Endothelial cell of umbilical vein (primary cell): ENCODE measurements at regions not wholly inside any gene's neighbourhood (a gene's known extent, or its start where the extent isn't known, plus 50 kb on each side); places are given as distances from the start of the nearest gene placed in this dataset.
A peak's percentile ranks its signal among the peaks of the same experiment; 100 is the strongest.

Experiments
- BruUV-seq: library from RNA; stranded (reverse); fragments of 400-500 nt; replicated peaks from 2 replicates; lab custom pipeline; 2021; lab: Mats Ljungman, UMichigan
- CTCF ChIA-PET: fragments of 300-600, 350-600 bp; sonication (Branson Sonifier 250); formaldehyde crosslinking; loops from one replicate; lab custom pipeline; 2021; ENCODE audit warnings: antibody characterized with exemption, inconsistent platforms; lab: Charles Lee
- POLR2A ChIA-PET: fragments of 300-600, 350-600 bp; sonication (Branson Sonifier 250); formaldehyde crosslinking; loops from one replicate; lab custom pipeline; 2021; ENCODE audit warnings: antibody characterized with exemption, inconsistent platforms; lab: Charles Lee
- DNase-seq: peaks from one replicate; pipeline ENCODE4 v3.0.0-alpha.2; 2011; ENCODE audit warnings: low read depth, low spot score
- FAIRE-seq: peaks from 2 replicates; lab custom pipeline; 2011; peaks lifted over from hg19 to GRCh38; lab: Jason Lieb, UNC
- H2AFZ ChIP-seq: 2 replicates; pipeline ENCODE4 v1.6.0; 2012; ENCODE audit warnings: low read depth, low read length, control low read depth, inconsistent platforms
- H3K27ac ChIP-seq: 2 replicates; pipeline ENCODE4 v1.5.1; 2011; ENCODE audit warnings: low read depth, mild to moderate bottlenecking, control low read depth, low read length, moderate library complexity; ENCODE audit not compliant: insufficient read depth
- H3K27me3 ChIP-seq, 2 experiments: 2 replicates each; pipeline versions ENCODE4 v1.6.0 to v1.6.1; 2011; ENCODE audit warnings: low read length in 2 of 2, mixed read lengths in 1 of 2; ENCODE audit not compliant: control insufficient read depth in 2 of 2, insufficient read depth in 2 of 2
- H3K36me3 ChIP-seq, 2 experiments: 2 replicates in 1 of 2; 3 replicates in 1 of 2; pipeline ENCODE4 v1.5.1; 2011; ENCODE audit warnings: low read length in 2 of 2, mild to moderate bottlenecking in 1 of 2, moderate library complexity in 1 of 2; ENCODE audit not compliant: control insufficient read depth in 2 of 2, insufficient read depth in 2 of 2; ENCODE audit errors: extremely low read depth in 1 of 2
- H3K4me1 ChIP-seq: 3 replicates; pipeline ENCODE4 v1.5.1; 2011; ENCODE audit warnings: mild to moderate bottlenecking, low read length; ENCODE audit not compliant: control insufficient read depth, insufficient read depth; ENCODE audit errors: extremely low read depth
- H3K4me2 ChIP-seq: 2 replicates; pipeline ENCODE4 v1.6.1; 2011; ENCODE audit warnings: low read length, control low read depth, mixed read lengths; ENCODE audit not compliant: insufficient read depth
- H3K4me3 ChIP-seq, 3 experiments: fragments of 200-600 bp in 1 of 3; sonication (generic), shearing (Covaris generic) in 1 of 3; replicated peaks in 1 of 3; 2 replicates each; pipeline ENCODE4 v1.5.1; 2011 to 2016; ENCODE audit warnings: control low read depth in 3 of 3, low read length in 3 of 3, mild to moderate bottlenecking in 2 of 3, inconsistent platforms in 1 of 3, low read depth in 1 of 3, moderate library complexity in 1 of 3; ENCODE audit not compliant: insufficient read depth in 1 of 3
- H3K79me2 ChIP-seq: 2 replicates; pipeline ENCODE4 v1.6.0; 2012; ENCODE audit warnings: low read length, inconsistent platforms; ENCODE audit not compliant: control insufficient read depth, insufficient read depth
- H3K9ac ChIP-seq: replicated peaks from 2 replicates; pipeline ENCODE3; 2011; ENCODE audit warnings: low read length, control low read depth; ENCODE audit not compliant: insufficient read depth; ENCODE audit errors: extremely low read depth
- H3K9me1 ChIP-seq: replicated peaks from 3 replicates; pipeline ENCODE4 v1.6.0; 2011; ENCODE audit warnings: mild to moderate bottlenecking, low read length; ENCODE audit not compliant: control insufficient read depth, insufficient read depth; ENCODE audit errors: extremely low read depth
- H3K9me3 ChIP-seq: replicated peaks from 2 replicates; pipeline ENCODE4 v1.5.1; 2012; ENCODE audit warnings: low read length, inconsistent platforms; ENCODE audit not compliant: control insufficient read depth, insufficient read depth
- H4K20me1 ChIP-seq: replicated peaks from 2 replicates; pipeline ENCODE3; 2011; ENCODE audit warnings: mild to moderate bottlenecking, low read length; ENCODE audit not compliant: control insufficient read depth, insufficient read depth; ENCODE audit errors: extremely low read depth
- EZH2 ChIP-seq: IDR thresholded peaks from 2 replicates; pipeline ENCODE4 v1.6.1; 2012; ENCODE audit warnings: borderline replicate concordance, low read depth, mild to moderate bottlenecking, moderate library complexity, low read length, inconsistent platforms; ENCODE audit not compliant: severe bottlenecking
- FOS ChIP-seq: IDR thresholded peaks from 2 replicates; pipeline ENCODE4 v1.6.1; 2011; ENCODE audit warnings: mild to moderate bottlenecking, low read length, moderate library complexity, borderline replicate concordance; ENCODE audit not compliant: insufficient read depth
- GATA2 ChIP-seq: IDR thresholded peaks from 2 replicates; pipeline ENCODE4 v1.7.0; 2011; ENCODE audit warnings: low read depth, mild to moderate bottlenecking, moderate library complexity, mixed read lengths, low read length; ENCODE audit not compliant: insufficient read length, insufficient read depth
- JUN ChIP-seq: IDR thresholded peaks from 2 replicates; pipeline ENCODE4 v1.6.1; 2011; ENCODE audit warnings: borderline replicate concordance, low read depth; ENCODE audit not compliant: insufficient read length, insufficient read depth
- MYC ChIP-seq: IDR thresholded peaks from one replicate; pipeline ENCODE4 v1.6.1; 2011; ENCODE audit warnings: mild to moderate bottlenecking, low read depth, low read length
- POLR2A ChIP-seq: IDR thresholded peaks from 2 replicates; pipeline ENCODE4 v1.6.1; 2012; ENCODE audit warnings: low read depth, mild to moderate bottlenecking, control low read depth, low read length
- POLR2AphosphoS5 ChIP-seq: IDR thresholded peaks from 2 replicates; pipeline ENCODE4 v1.6.1; 2012; ENCODE audit warnings: low read depth, mild to moderate bottlenecking, control low read depth, low read length, moderate library complexity; ENCODE audit not compliant: insufficient read depth
- dilution Hi-C: fragments of 300-500 bp; cut with MboI; formaldehyde crosslinking; loops from one replicate; pipeline ENCODE4 v1.15.0; 2019; ENCODE audit warnings: low sequenced_read_pairs; ENCODE audit not compliant: extremely low pct_ligation_motif_present
- intact Hi-C: fragments of 100-400 bp; cut with micrococcal nuclease; formaldehyde crosslinking; loops from one replicate; pipeline ENCODE4 v1.10.0; 2022
- TF ChIP-seq, protein P1 (sequence below): IDR thresholded peaks from 2 replicates; pipeline ENCODE4 v1.6.1; 2011; ENCODE audit not compliant: insufficient read depth, insufficient read length
- TF ChIP-seq, protein P2 (sequence below), 2 donors: IDR thresholded peaks; 1 replicate in 1 of 2; 2 replicates in 1 of 2; pipeline ENCODE4 v1.5.1; 2011; ENCODE audit warnings: low read length in 2 of 2, mild to moderate bottlenecking in 2 of 2, moderate library complexity in 2 of 2, control low read depth in 1 of 2, inconsistent platforms in 1 of 2, low read depth in 1 of 2; ENCODE audit not compliant: insufficient read depth in 1 of 2; ENCODE audit errors: extremely low read depth in 1 of 2

DNA sequence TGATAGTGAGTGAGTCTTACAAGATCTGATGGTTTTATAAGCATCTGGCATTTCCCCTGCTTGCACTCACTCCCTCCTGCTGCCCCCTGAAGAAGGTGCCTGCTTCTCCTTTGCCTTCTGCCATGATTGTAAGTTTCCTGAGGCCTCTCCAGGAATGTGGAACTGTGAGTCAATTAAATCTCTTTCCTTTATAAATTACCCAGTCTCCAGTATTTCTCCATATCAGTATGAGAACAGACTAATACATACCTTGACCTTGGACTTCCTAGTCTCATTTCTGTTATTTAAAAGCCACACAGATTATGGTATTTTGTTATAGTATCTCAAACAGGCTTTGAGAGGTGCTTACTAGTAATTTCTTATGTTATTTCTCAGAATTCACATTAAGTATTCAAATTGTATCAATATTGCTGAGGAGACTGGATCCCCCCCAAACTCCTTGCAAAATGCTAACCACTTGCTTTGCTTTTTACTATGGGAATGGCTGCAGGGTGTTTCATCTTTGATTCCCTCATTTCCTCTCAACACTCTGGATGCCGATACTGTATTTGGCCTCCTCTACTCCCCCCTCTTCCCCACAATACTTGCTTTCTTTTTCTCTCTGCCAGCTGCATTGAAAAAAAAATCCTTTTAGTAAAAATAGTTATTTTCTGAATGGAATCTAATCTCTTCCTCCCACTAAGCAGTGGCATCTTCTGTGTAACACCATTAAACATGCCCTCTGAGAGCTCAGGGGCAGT lies 96.9 kb upstream of the WLS start:
- H3K9ac ChIP-seq, result no peak overlapping the region
- no peaks in the 10 kb centered on the region for H3K9me1 ChIP-seq
- DNase-seq (peak; percentile 73), FAIRE-seq (no peak)
- H3K36me3 ChIP-seq, result no peaks in the 10 kb centered on the region
- dilution Hi-C loops, result loop anchor here (25.0 kb wide), 1 partner anchor 192 kb away; no protein-coding TSS in a partner anchor
- intact Hi-C loops, result no loop called here
- H4K20me1 ChIP-seq, result no peaks in the 10 kb centered on the region
- ChIA-PET CTCF (interaction anchor here (1.4 to 5.1 kb wide), 5 partner anchors 8 to 213 kb away, joined by 3 to 34 read pairs (median 18); no protein-coding TSS in a partner anchor), POLR2A (interaction anchor here (0.6 kb wide), 1 partner anchor 175 kb away, joined by 9 read pairs; no protein-coding TSS in a partner anchor)
- BruUV-seq, result no TSS peak
- H3K9me3 ChIP-seq, result no peaks in the 10 kb centered on the region
- no peak overlapping the region for H3K4me3 ChIP-seq
- peaks cover 29% of the 10 kb centered on the region for H3K4me1 ChIP-seq
- no peak overlapping the region for H3K27ac ChIP-seq
- H2AFZ ChIP-seq, result no peak overlapping the region
- no peak for TF ChIP-seq FOS
- H3K4me2 ChIP-seq, result no peak overlapping the region
- H3K27me3 ChIP-seq, result no peaks in the 10 kb centered on the region
- no peaks in the 10 kb centered on the region for H3K79me2 ChIP-seq

DNA sequence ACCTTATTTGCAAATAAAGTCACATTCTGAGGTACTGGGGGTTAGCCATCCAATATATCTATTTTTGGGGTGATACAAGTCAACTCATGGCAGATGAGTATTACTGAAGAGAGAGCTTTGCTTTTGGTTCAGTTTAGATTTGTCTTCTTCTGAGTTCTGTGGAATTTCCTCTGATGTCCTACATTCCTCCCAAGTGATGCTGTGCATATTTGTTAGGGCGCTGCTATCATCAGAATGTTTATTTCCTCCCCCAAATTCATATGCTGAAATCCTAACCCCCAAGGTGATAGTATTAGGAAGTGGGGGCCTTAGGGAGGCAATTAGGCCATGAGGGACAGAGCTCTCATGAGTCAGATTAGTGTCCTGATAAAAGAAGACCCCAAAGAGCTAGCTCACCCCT lies 96.2 kb upstream of the WLS start:
- no peak for FAIRE-seq
- Histone ChIP-seq H3K79me2 (no peaks in the 10 kb centered on the region), H3K4me2 (no peak overlapping the region), H3K9ac (no peak overlapping the region), H3K4me3 (no peak overlapping the region), H3K27me3 (no peaks in the 10 kb centered on the region), H4K20me1 (no peaks in the 10 kb centered on the region), H2AFZ (no peak overlapping the region), H3K27ac (no peak overlapping the region), H3K9me1 (no peaks in the 10 kb centered on the region), H3K36me3 (no peaks in the 10 kb centered on the region), H3K4me1 (peaks cover 29% of the 10 kb centered on the region), H3K9me3 (no peaks in the 10 kb centered on the region)
- CTCF ChIA-PET, result interaction anchor here (2.0 to 5.1 kb wide), 2 partner anchors 14 to 17 kb away, joined by 6 to 23 read pairs; no protein-coding TSS in a partner anchor
- POLR2A ChIA-PET, result no interaction called here
- no peak for DNase-seq
- intact Hi-C loops, result no loop called here
- dilution Hi-C loops, result loop anchor here (25.0 kb wide), 1 partner anchor 191 kb away; no protein-coding TSS in a partner anchor
- BruUV-seq, result no TSS peak
- TF ChIP-seq, protein P1, sequence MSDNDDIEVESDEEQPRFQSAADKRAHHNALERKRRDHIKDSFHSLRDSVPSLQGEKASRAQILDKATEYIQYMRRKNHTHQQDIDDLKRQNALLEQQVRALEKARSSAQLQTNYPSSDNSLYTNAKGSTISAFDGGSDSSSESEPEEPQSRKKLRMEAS, result no peak
- no peak for TF ChIP-seq EZH2
- TF ChIP-seq FOS, result no peak
- no peak for TF ChIP-seq MYC
- TF ChIP-seq JUN, result no peak
- no peak for TF ChIP-seq POLR2A
- TF ChIP-seq, protein P2, sequence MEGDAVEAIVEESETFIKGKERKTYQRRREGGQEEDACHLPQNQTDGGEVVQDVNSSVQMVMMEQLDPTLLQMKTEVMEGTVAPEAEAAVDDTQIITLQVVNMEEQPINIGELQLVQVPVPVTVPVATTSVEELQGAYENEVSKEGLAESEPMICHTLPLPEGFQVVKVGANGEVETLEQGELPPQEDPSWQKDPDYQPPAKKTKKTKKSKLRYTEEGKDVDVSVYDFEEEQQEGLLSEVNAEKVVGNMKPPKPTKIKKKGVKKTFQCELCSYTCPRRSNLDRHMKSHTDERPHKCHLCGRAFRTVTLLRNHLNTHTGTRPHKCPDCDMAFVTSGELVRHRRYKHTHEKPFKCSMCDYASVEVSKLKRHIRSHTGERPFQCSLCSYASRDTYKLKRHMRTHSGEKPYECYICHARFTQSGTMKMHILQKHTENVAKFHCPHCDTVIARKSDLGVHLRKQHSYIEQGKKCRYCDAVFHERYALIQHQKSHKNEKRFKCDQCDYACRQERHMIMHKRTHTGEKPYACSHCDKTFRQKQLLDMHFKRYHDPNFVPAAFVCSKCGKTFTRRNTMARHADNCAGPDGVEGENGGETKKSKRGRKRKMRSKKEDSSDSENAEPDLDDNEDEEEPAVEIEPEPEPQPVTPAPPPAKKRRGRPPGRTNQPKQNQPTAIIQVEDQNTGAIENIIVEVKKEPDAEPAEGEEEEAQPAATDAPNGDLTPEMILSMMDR (IDR thresholded peaks at IDR 0.05; ENCODE audit: extremely low read depth in 1 of 2, insufficient read depth in 1 of 2, low read depth in 1 of 2, low read length in 2 of 2), result no peak
- no peak for TF ChIP-seq GATA2
- no peak for TF ChIP-seq POLR2AphosphoS5
